Testis (tissue), 2 donors: ENCODE measurements at regions not wholly inside any gene's neighbourhood (a gene's known extent, or its start where the extent isn't known, plus 50 kb on each side); places are given as distances from the start of the nearest gene placed in this dataset.

Source experiments
- DNase-seq: peaks from one replicate; pipeline ENCODE4 v3.0.0-alpha.2; 2019
- H3K27ac ChIP-seq, 2 donors: fragments of 200-600 bp; sonication (generic); one replicate each; pipeline ENCODE4 v1.5.1; 2019
- H3K27me3 ChIP-seq: fragments of 200-600 bp; sonication (generic); one replicate; pipeline ENCODE4 v1.5.1; 2019
- H3K36me3 ChIP-seq: fragments of 200-600 bp; sonication (generic); one replicate; pipeline ENCODE4 v1.5.1; 2017; ENCODE audit warnings: low read depth; ENCODE audit errors: missing control alignments
- H3K4me1 ChIP-seq: fragments of 200-600 bp; sonication (generic); one replicate; pipeline ENCODE4 v1.5.1; 2019
- H3K4me3 ChIP-seq, 2 donors: fragments of 200-600 bp; sonication (generic); one replicate each; pipeline ENCODE4 v1.5.1; 2017 to 2019
- H3K9me3 ChIP-seq: fragments of 200-600 bp; sonication (generic); one replicate; pipeline ENCODE4 v1.5.1; 2017
- POLR2A ChIP-seq: fragments of 450-650 bp; IDR thresholded peaks from one replicate; pipeline ENCODE4 v1.6.1; 2017; ENCODE audit warnings: antibody characterized with exemption, mild to moderate bottlenecking, moderate library complexity
- WGBS, 2 donors: methylation state at CpG; one replicate each; pipeline ENCODE4 v1.1.5; 2018; 5-methylcytosine and 5-hydroxymethylcytosine counted together
- intact Hi-C: fragments of 100-400 bp; cut with DNase I; formaldehyde crosslinking; loops from one replicate; pipeline ENCODE4 v1.15.1; 2023; ENCODE audit warnings: low total_unique reads
- TF ChIP-seq, protein P1 (sequence below), 3 experiments: fragments of 450-650 bp in 2 of 3; fragments of 200-600 bp in 1 of 3; sonication (generic) in 1 of 3; IDR thresholded peaks; one replicate each; pipeline ENCODE4 v1.5.1; 2016 to 2019; ENCODE audit warnings: antibody characterized with exemption in 3 of 3, mild to moderate bottlenecking in 2 of 3, moderate library complexity in 1 of 3

DNA sequence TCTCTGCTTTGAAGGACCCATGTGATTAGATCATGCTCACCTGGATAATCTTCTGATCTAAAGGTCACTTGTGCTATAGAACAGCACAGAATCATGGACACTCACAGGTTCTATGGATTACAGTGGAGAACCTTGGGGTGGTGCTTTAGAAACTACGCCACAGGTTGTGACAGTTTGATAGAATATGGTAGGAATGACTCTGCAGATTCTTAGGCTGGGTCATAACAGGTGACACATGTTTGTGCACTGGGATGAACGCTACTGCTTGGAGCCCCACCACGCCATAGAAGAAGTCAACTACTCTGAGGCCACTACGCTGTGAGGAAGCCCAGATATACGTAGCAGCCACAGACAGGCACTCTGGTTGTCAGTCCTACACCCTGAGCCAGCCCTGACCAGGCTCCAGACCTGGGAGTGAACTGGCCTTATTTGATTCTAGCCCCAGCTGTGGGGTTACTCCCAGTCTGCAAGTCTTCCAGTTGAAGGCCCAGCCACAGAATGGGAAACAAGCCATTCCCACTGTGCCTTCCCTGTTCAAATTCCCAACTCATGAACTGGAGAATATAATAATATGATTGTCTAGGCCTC, 99.0 kb upstream of the SLC24A3 start:
- H3K36me3 ChIP-seq = no peaks in the 10 kb centered on the region
- no peaks in the 10 kb centered on the region for H3K4me1 ChIP-seq
- DNase-seq = no peak
- WGBS, 2 donors = 85 to 86% methylated on average over 5 of the region's 5 CpGs
- no peak for TF ChIP-seq POLR2A
- TF ChIP-seq, protein P1, sequence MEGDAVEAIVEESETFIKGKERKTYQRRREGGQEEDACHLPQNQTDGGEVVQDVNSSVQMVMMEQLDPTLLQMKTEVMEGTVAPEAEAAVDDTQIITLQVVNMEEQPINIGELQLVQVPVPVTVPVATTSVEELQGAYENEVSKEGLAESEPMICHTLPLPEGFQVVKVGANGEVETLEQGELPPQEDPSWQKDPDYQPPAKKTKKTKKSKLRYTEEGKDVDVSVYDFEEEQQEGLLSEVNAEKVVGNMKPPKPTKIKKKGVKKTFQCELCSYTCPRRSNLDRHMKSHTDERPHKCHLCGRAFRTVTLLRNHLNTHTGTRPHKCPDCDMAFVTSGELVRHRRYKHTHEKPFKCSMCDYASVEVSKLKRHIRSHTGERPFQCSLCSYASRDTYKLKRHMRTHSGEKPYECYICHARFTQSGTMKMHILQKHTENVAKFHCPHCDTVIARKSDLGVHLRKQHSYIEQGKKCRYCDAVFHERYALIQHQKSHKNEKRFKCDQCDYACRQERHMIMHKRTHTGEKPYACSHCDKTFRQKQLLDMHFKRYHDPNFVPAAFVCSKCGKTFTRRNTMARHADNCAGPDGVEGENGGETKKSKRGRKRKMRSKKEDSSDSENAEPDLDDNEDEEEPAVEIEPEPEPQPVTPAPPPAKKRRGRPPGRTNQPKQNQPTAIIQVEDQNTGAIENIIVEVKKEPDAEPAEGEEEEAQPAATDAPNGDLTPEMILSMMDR (IDR thresholded peaks at IDR 0.05) = no peak
- H3K4me3 ChIP-seq = no peak overlapping the region
- no peaks in the 10 kb centered on the region for H3K9me3 ChIP-seq
- H3K27me3 ChIP-seq = no peaks in the 10 kb centered on the region
- intact Hi-C loops = no loop called here
- H3K27ac ChIP-seq = no peak overlapping the region

- WGBS, 2 donors = 77 to 89% methylated on average over 2 of the region's 2 CpGs
- DNase-seq = no peak
Observed at GRCh38 chr20:19114410-19114809, 98.0 kb upstream of the SLC24A3 start.

DNA sequence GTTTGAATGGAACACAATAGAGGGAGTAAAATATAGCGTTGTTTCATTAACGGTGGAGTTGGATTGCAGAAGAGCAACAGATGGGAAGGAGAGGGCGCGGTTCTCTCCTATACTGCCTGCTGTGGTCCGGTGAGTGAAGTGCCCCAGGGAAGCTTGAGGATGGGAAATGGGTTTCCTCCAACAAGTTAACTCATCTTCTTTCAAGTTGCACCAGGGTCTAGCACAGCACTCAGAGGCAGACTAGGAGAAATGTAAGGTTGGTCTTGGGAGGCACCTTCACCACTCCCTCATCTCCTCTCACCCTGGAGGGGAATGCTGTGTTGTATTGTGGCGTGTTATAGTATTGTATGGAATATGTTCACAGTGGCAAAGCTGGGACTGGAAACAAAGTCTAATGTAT, 96.9 kb upstream of the SLC24A3 start:
- Histone ChIP-seq H3K27me3 (no peaks in the 10 kb centered on the region), H3K4me3 (no peak overlapping the region), H3K36me3 (no peaks in the 10 kb centered on the region), H3K4me1 (no peaks in the 10 kb centered on the region), H3K9me3 (no peaks in the 10 kb centered on the region), H3K27ac (no peak overlapping the region)
- WGBS, 2 donors = 93 to 97% methylated on average over 6 of the region's 6 CpGs
- intact Hi-C loops = no loop called here
- DNase-seq = no peak
- no peak for TF ChIP-seq POLR2A
- TF ChIP-seq, protein P1 (IDR thresholded peaks at IDR 0.05) = no peak

More at GRCh38 chr20:19114410-19114809, 98.0 kb upstream of the SLC24A3 start:
- no peaks in the 10 kb centered on the region for H3K27me3 ChIP-seq
- H3K36me3 ChIP-seq = no peaks in the 10 kb centered on the region
- TF ChIP-seq, protein P1 (IDR thresholded peaks at IDR 0.05) = no peak
- intact Hi-C loops = no loop called here
- no peak overlapping the region for H3K27ac ChIP-seq
- no peaks in the 10 kb centered on the region for H3K4me1 ChIP-seq
- H3K4me3 ChIP-seq = no peak overlapping the region
- H3K9me3 ChIP-seq = no peaks in the 10 kb centered on the region

DNA sequence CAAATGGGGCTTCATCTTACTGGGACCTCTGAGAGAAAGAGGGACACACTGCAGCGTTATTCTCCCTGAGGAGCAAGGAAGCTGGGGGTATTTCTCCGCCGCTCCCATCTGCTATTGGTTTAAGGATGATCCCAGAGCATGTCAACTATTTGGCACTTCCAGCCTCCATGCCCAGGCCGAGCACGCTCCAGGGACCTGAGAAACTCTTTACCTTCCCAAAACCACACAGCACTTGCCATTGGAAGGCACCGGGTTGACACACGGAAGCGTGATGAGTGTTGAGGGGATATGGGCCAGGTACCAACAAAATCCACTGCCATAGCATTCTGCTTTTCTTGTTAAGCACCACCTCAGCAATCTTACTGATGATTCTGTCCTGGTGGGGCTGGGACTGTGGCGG, 92.4 kb upstream of the SLC24A3 start:
- TF ChIP-seq POLR2A = no peak
- TF ChIP-seq, protein P1 (IDR thresholded peaks at IDR 0.05) = no peak
- no peaks in the 10 kb centered on the region for H3K27me3 ChIP-seq
- no peak overlapping the region for H3K4me3 ChIP-seq
- DNase-seq = no peak
- WGBS, 2 donors = 90 to 96% methylated on average over 9 of the region's 9 CpGs
- H3K27ac ChIP-seq = no peak overlapping the region
- intact Hi-C loops = no loop called here
- no peaks in the 10 kb centered on the region for H3K36me3 ChIP-seq
- no peaks in the 10 kb centered on the region for H3K9me3 ChIP-seq
- H3K4me1 ChIP-seq = no peaks in the 10 kb centered on the region

DNA sequence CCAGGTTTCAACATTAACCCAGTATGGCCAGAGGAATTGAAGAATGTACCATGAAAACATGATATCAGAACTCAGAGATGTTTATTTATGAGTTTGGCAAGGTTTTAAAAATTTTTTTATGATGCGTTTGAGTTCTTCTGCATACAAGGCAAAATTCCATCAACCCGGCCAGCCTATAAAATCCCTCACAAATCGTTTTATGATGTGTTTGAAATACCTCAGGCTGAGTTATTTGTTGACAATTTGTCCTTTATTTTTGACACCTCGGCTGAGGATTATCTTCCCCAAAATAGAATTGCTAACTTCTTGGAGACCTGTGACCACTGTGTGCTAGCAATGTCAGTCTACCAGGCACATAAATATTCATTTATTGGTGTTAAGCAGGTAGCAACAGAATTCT, 91.9 kb upstream of the SLC24A3 start:
- intact Hi-C loops = no loop called here
- no peaks in the 10 kb centered on the region for H3K9me3 ChIP-seq
- 79 to 81% methylated on average over 4 of the region's 4 CpGs for WGBS, 2 donors
- H3K36me3 ChIP-seq = no peaks in the 10 kb centered on the region
- no peak overlapping the region for H3K27ac ChIP-seq
- DNase-seq = no peak
- TF ChIP-seq, protein P1 (IDR thresholded peaks at IDR 0.05) = no peak
- no peak for TF ChIP-seq POLR2A
- H3K4me3 ChIP-seq = no peak overlapping the region
- no peaks in the 10 kb centered on the region for H3K27me3 ChIP-seq
- H3K4me1 ChIP-seq = no peaks in the 10 kb centered on the region
